SK-N-SH treated with all-trans-retinoic acid at 6 μM for 48 hours (cell line): ENCODE measurements at regions not wholly inside any gene's neighbourhood (a gene's known extent, or its start where the extent isn't known, plus 50 kb on each side); places are given as distances from the start of the nearest gene placed in this dataset.

ENCODE experiments used
- ARNTL ChIP-seq: fragments of 450-650 bp; formaldehyde crosslinking; IDR thresholded peaks from 2 replicates; pipeline ENCODE4 v1.5.0; 2020; ENCODE audit warnings: low read depth, mild to moderate bottlenecking, moderate library complexity, borderline replicate concordance
- CREB5 ChIP-seq: fragments of 250-450 bp; sonication (Bioruptor Pico); IDR thresholded peaks from 2 replicates; pipeline ENCODE4 v1.5.1; 2020; ENCODE audit warnings: low read depth, mild to moderate bottlenecking, moderate library complexity
- CSDC2 ChIP-seq: fragments of 250-450 bp; sonication (Bioruptor Pico); IDR thresholded peaks from 2 replicates; pipeline ENCODE4 v1.5.0; 2020; ENCODE audit warnings: mild to moderate bottlenecking, moderate library complexity
- ESRRG ChIP-seq: fragments of 250-450 bp; sonication (Bioruptor Pico); IDR thresholded peaks from 2 replicates; pipeline ENCODE4 v1.6.1; 2021; ENCODE audit warnings: mild to moderate bottlenecking
- GLIS3 ChIP-seq: fragments of 250-450 bp; sonication (Bioruptor Pico); IDR thresholded peaks from 2 replicates; pipeline ENCODE4 v1.5.0; 2020; ENCODE audit warnings: mild to moderate bottlenecking, moderate library complexity
- PATZ1 ChIP-seq: fragments of 250-450 bp; sonication (Bioruptor Pico); IDR thresholded peaks from 2 replicates; pipeline ENCODE4 v1.8.0; 2020; ENCODE audit warnings: mild to moderate bottlenecking, moderate library complexity, borderline replicate concordance
- POU6F1 ChIP-seq: fragments of 250-450 bp; sonication (Bioruptor Pico); IDR thresholded peaks from 2 replicates; pipeline ENCODE4 v1.8.0; 2021; ENCODE audit warnings: low read depth, mild to moderate bottlenecking, moderate library complexity, borderline replicate concordance
- PPARA ChIP-seq: fragments of 250-450 bp; sonication (Bioruptor Pico); IDR thresholded peaks from 2 replicates; pipeline ENCODE4 v1.5.0; 2020; ENCODE audit warnings: mild to moderate bottlenecking, borderline replicate concordance
- RARB ChIP-seq: fragments of 250-450 bp; sonication (Bioruptor Pico); IDR thresholded peaks from 2 replicates; pipeline ENCODE4 v1.8.0; 2021; ENCODE audit warnings: mild to moderate bottlenecking, moderate library complexity
- TOX ChIP-seq: fragments of 250-450 bp; sonication (Bioruptor Pico); IDR thresholded peaks from 2 replicates; pipeline ENCODE4 v1.8.0; 2021; ENCODE audit warnings: mild to moderate bottlenecking, moderate library complexity, borderline replicate concordance
- ZFP3 ChIP-seq: fragments of 250-450 bp; sonication (Bioruptor Pico); IDR thresholded peaks from 2 replicates; pipeline ENCODE4 v1.5.0; 2020; ENCODE audit warnings: mild to moderate bottlenecking, moderate library complexity
- ZFP30 ChIP-seq: fragments of 450-650 bp; formaldehyde crosslinking; IDR thresholded peaks from 2 replicates; pipeline ENCODE4 v1.5.0; 2022; ENCODE audit warnings: mild to moderate bottlenecking, moderate library complexity
- ZNF565 ChIP-seq: fragments of 450-650 bp; formaldehyde crosslinking; conservative IDR thresholded peaks from 2 replicates; pipeline ENCODE4 v1.5.0; 2020; ENCODE audit warnings: low read depth, mild to moderate bottlenecking, moderate library complexity
- ZNF70 ChIP-seq: fragments of 450-650 bp; formaldehyde crosslinking; IDR thresholded peaks from 2 replicates; pipeline ENCODE4 v1.5.0; 2020; ENCODE audit warnings: mild to moderate bottlenecking, moderate library complexity

- TF ChIP-seq ZNF565 (CRISPR knock-in tag) (no peak), TOX (CRISPR knock-in tag) (no peak), PATZ1 (no peak), POU6F1 (CRISPR knock-in tag) (no peak), CREB5 (no peak), ESRRG (no peak), CSDC2 (CRISPR knock-in tag) (no peak), ZNF70 (CRISPR knock-in tag) (no peak), PPARA (CRISPR knock-in tag) (no peak), RARB (CRISPR knock-in tag) (no peak), ZFP3 (CRISPR knock-in tag) (no peak), ARNTL (CRISPR knock-in tag) (no peak), ZFP30 (CRISPR knock-in tag) (no peak), GLIS3 (CRISPR knock-in tag) (no peak)
These were observed 449.1 kb downstream of the XPNPEP1 start for GRCh38 chr10:109474261-109474660.
